Cardiac fibroblast (primary cell): ENCODE measurements at regions not wholly inside any gene's neighbourhood (a gene's known extent, or its start where the extent isn't known, plus 50 kb on each side); places are given as distances from the start of the nearest gene placed in this dataset.

Source experiments
- DNase-seq, 2 donors: peaks; one replicate each; pipeline versions ENCODE4 v3.0.0 to v3.0.0-alpha.2; 2010; ENCODE audit warnings: low read depth in 2 of 2
- H3K4me3 ChIP-seq, 2 donors: replicated peaks in 1 of 2; 1 replicate in 1 of 2; 2 replicates in 1 of 2; pipeline ENCODE4 v1.5.1; 2011; ENCODE audit warnings: low read depth in 2 of 2, low read length in 2 of 2, mild to moderate bottlenecking in 2 of 2, moderate library complexity in 1 of 2
- TF ChIP-seq, protein P1 (sequence below): IDR thresholded peaks from one replicate; pipeline ENCODE4 v1.5.1; 2011; ENCODE audit warnings: low read depth, mild to moderate bottlenecking, low read length, inconsistent platforms

DNA sequence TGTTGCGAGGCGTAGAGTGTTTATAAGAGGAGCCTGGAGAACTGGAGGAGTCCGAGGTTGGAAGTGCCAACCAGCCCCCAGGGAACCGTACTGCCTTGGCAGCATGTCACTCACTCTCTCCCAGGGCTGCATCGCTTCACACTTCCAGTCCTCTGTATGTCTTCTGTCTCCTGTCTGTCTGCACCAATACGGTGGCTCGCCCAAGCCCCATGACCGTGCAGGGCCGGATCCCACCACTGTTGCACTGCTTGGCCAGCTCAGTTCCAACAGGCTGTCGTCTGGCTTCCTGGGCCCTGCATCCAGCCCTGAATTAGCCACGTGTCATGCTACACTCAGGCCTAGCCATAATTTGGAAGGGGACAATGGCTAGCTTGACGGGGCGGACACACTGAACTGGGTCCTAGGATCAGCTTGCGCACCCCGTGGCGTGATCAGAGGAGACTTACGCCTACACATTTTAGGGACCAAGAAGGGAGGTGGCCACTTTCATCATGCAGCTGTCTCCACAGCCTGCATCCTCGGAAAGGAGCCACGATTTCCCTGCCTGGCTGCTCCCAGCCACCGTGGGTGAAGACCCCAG is 147.1 kb downstream of the URI1 start:
- H3K4me3 ChIP-seq = no peak overlapping the region
- TF ChIP-seq, protein P1, sequence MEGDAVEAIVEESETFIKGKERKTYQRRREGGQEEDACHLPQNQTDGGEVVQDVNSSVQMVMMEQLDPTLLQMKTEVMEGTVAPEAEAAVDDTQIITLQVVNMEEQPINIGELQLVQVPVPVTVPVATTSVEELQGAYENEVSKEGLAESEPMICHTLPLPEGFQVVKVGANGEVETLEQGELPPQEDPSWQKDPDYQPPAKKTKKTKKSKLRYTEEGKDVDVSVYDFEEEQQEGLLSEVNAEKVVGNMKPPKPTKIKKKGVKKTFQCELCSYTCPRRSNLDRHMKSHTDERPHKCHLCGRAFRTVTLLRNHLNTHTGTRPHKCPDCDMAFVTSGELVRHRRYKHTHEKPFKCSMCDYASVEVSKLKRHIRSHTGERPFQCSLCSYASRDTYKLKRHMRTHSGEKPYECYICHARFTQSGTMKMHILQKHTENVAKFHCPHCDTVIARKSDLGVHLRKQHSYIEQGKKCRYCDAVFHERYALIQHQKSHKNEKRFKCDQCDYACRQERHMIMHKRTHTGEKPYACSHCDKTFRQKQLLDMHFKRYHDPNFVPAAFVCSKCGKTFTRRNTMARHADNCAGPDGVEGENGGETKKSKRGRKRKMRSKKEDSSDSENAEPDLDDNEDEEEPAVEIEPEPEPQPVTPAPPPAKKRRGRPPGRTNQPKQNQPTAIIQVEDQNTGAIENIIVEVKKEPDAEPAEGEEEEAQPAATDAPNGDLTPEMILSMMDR = no peak
- DNase-seq = no peak

DNA sequence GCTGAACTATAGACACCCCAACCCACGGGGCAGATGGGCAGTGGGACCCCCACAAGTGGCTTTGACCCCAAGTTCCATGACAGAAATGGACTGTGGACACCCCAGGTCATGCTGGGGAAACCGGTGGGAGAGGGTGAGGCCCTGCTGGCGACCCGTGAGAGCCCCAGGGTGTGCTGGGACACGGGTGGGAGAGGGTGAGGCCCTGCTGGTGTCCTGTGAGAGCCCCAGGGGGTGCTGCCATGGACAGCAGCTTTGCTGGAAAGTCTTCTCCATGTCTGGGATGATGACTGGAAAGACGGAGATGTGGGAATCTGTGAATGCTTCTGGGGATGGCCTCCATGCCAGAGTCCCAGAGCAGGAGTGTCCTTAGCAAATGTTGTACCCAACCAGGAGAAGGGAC is 148.4 kb downstream of the URI1 start:
- TF ChIP-seq, protein P1 = no peak
- DNase-seq = no peak
- H3K4me3 ChIP-seq = no peak overlapping the region

DNA sequence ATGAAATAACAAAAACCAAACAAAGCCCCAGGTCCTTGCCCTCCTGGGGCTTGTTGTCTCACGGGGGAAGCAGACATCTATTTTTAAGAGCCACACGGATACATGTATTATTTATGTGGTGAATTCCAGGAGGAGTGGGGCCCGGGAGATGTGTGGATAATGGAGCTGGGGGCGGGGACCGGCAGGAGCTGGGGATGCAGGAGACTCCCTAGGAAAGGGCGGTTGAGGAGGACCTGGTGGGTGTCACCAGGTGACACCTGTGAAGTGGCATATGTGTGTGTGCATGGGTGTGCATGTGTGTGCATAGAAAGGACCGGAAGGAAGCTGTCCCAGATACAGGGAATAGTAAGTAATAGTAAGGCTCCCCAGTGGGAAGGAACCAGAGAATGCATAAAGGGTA is 148.9 kb downstream of the URI1 start:
- no peak overlapping the region for H3K4me3 ChIP-seq
- no peak for DNase-seq
- TF ChIP-seq, protein P1 = no peak

DNA sequence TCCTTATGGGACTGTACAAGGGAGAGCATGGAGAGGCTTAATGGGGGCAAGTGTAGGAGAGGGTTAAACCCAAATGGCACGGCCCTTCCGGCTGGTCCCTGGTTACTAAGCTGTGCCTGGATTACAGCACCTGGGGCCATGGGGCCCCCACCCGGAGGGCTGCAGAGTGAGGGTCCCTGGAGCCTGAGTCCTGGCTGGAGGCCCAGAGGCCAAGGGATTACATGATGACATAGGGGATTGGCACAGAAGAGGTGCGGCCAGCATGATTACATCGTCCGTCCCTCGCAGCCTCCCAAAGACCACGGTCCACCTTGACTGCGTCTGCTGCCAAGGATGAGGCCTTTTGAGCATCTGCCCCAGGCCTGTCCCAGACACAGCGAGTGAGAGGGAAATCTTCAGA is 149.4 kb downstream of the URI1 start:
- no peak overlapping the region for H3K4me3 ChIP-seq
- DNase-seq = no peak
- TF ChIP-seq, protein P1 = no peak

DNA sequence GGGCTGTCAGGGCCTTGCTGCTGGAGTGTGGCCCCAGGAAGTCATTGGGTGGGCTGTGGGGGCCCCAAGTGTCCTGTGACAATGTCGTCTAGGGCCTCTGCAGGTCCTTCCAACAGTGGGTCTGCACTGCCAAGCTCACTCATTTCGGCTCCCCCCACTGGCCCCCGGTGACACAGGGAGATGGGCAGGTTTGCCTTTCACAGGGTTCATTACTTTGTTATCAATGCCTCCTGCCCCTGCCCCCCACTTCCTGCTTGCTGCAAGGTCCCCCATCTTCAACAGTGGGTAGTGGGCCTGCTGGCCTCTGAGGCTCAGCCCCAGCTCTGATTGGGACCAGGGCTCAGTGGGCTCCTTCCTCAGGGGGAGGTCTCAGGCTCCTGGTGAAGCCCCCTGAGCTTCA is 149.8 kb downstream of the URI1 start:
- DNase-seq = no peak
- TF ChIP-seq, protein P1 = no peak
- H3K4me3 ChIP-seq = no peak overlapping the region

DNA sequence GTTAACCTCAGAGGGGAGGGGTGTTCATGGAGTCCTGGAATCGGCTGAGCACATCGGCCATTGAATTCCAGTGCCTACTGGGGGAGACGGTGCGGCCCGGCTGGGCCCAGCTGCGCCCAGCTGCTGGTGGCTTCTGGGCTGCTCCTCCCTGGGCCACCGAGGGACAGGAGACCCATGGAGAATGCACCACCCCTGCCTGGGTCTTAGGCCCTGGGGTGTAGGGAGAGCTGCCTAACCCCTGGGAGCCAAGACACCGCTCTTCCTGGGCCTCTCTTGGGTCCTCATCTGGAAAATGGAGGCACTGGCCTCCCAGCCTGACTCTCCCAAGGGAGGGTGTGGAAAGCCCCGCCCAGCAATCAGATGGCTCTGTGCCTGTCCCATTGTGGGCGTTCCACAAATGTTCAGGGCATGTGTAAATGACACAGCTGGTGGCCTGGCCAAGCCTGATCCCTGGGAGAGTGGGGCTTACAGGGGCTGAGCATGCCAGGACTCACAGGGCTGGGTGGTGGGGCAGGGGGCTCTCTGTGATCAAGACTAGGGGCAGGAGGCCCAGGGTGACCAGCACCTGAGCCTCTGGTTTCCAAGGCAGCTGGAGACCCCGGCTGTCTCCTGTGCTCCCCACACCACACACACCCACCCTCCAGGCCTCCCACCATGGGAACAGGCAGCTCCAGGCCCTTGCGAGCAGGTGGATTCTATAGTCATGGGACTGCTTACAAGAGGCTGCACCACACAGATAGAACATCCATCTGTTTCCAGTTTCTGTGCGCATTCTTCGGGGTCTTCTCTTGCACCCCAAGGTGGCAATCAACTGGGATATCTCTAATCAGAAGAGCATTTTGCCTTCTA is 150.9 kb downstream of the URI1 start:
- TF ChIP-seq, protein P1 = no peak
- DNase-seq = no peak
- no peak overlapping the region for H3K4me3 ChIP-seq
